Neural progenitor cell (in vitro differentiated cells): ENCODE measurements at regions not wholly inside any gene's neighbourhood (a gene's known extent, or its start where the extent isn't known, plus 50 kb on each side); places are given as distances from the start of the nearest gene placed in this dataset.

Experiments used
- DNase-seq: peaks from one replicate; pipeline ENCODE4 v3.0.0-alpha.2; 2016; ENCODE audit warnings: low spot score
- H2AFZ ChIP-seq: fragments of 200-600 bp; sonication (generic); replicated peaks from 2 replicates; pipeline ENCODE4 v1.6.1; 2016; ENCODE audit warnings: antibody characterized with exemption
- H3F3A ChIP-seq: fragments of 200-600 bp; sonication (generic); 2 replicates; pipeline ENCODE4 v1.6.1; 2016; ENCODE audit warnings: antibody characterized with exemption, low read depth
- H3K27ac ChIP-seq: fragments of 200-600 bp; sonication (generic); 2 replicates; pipeline ENCODE4 v1.5.1; 2016; ENCODE audit warnings: mild to moderate bottlenecking
- H3K27me3 ChIP-seq: fragments of 200-600 bp; sonication (generic); 2 replicates; pipeline ENCODE4 v1.6.1; 2016; ENCODE audit warnings: mild to moderate bottlenecking, moderate library complexity
- H3K36me3 ChIP-seq: fragments of 200-600 bp; sonication (generic); 2 replicates; pipeline ENCODE4 v1.5.1; 2016
- H3K4me1 ChIP-seq: fragments of 200-600 bp; sonication (generic); 2 replicates; pipeline ENCODE4 v1.6.1; 2016; ENCODE audit warnings: mixed run types
- H3K4me2 ChIP-seq: fragments of 200-600 bp; sonication (generic); 2 replicates; pipeline ENCODE4 v1.6.1; 2016
- H3K4me3 ChIP-seq: fragments of 200-600 bp; sonication (generic); 2 replicates; pipeline ENCODE4 v1.5.1; 2016
- H3K79me2 ChIP-seq: fragments of 200-600 bp; sonication (generic); 2 replicates; pipeline ENCODE4 v1.6.1; 2016; ENCODE audit warnings: low read depth
- H3K9ac ChIP-seq: fragments of 200-600 bp; sonication (generic); 2 replicates; pipeline ENCODE4 v1.6.1; 2016
- H3K9me3 ChIP-seq: fragments of 200-600 bp; sonication (generic); 2 replicates; pipeline ENCODE4 v1.5.1; 2016; ENCODE audit warnings: low read depth
- H4K20me1 ChIP-seq: fragments of 200-600 bp; sonication (generic); 2 replicates; pipeline ENCODE4 v1.6.1; 2016; ENCODE audit warnings: low read depth
- H3K27ac Mint-ChIP-seq: 3 replicates; pipeline ENCODE4 v1.8.0; 2021; ENCODE audit warnings: mixed read lengths
- H3K27me3 Mint-ChIP-seq: 2 replicates; pipeline ENCODE4 v1.8.0; 2022; ENCODE audit warnings: low read depth, mild to moderate bottlenecking, inconsistent platforms, moderate library complexity, mixed read lengths; ENCODE audit not compliant: insufficient read depth
- H3K36me3 Mint-ChIP-seq: 3 replicates; pipeline ENCODE4 v1.8.0; 2021; ENCODE audit warnings: mixed read lengths
- H3K4me1 Mint-ChIP-seq: 3 replicates; pipeline ENCODE4 v1.8.0; 2021; ENCODE audit warnings: mixed read lengths
- H3K4me3 Mint-ChIP-seq: 3 replicates; pipeline ENCODE4 v1.8.0; 2021; ENCODE audit warnings: mild to moderate bottlenecking, moderate library complexity, mixed read lengths
- H3K9me3 Mint-ChIP-seq: 3 replicates; pipeline ENCODE4 v1.8.0; 2020; ENCODE audit warnings: mixed read lengths
- CTCF ChIP-seq: fragments of 200-600 bp; sonication (generic); IDR thresholded peaks from 2 replicates; pipeline ENCODE4 v1.5.1; 2017; ENCODE audit warnings: antibody characterized with exemption, mild to moderate bottlenecking
- EZH2 ChIP-seq: fragments of 200-600 bp; sonication (generic); IDR thresholded peaks from 2 replicates; pipeline ENCODE4 v1.6.1; 2017; ENCODE audit warnings: antibody characterized with exemption, mild to moderate bottlenecking, moderate library complexity
- EZH2phosphoT487 ChIP-seq: fragments of 200-600 bp; sonication (generic); IDR thresholded peaks from 2 replicates; pipeline ENCODE4 v1.6.1; 2017; ENCODE audit warnings: antibody characterized with exemption

- Mint-ChIP-seq H3K27me3 (no peaks in the 10 kb centered on the region), H3K4me1 (no peaks in the 10 kb centered on the region), H3K4me3 (no peak overlapping the region), H3K36me3 (no peaks in the 10 kb centered on the region), H3K27ac (no peak overlapping the region), H3K9me3 (no peaks in the 10 kb centered on the region)
- no peak for TF ChIP-seq EZH2phosphoT487
- Histone ChIP-seq H3K9ac (no peak overlapping the region), H3K27me3 (no peaks in the 10 kb centered on the region), H3K79me2 (no peaks in the 10 kb centered on the region), H3K36me3 (no peaks in the 10 kb centered on the region), H3K4me2 (no peak overlapping the region), H3K27ac (no peak overlapping the region), H3K9me3 (no peaks in the 10 kb centered on the region), H3K4me3 (no peak overlapping the region), H3K4me1 (no peaks in the 10 kb centered on the region), H4K20me1 (no peaks in the 10 kb centered on the region), H3F3A (no peaks in the 10 kb centered on the region), H2AFZ (no peak overlapping the region)
- DNase-seq, result no peak
Observed at GRCh38 chr4:124863040-124863545, 150.6 kb upstream of the ANKRD50 start.

GRCh38 chr4:124862261-124862660 lies 149.7 kb upstream of the ANKRD50 start:
- Histone ChIP-seq H3K27ac (no peak overlapping the region), H3K4me2 (no peak overlapping the region), H3K27me3 (no peaks in the 10 kb centered on the region), H3K79me2 (no peaks in the 10 kb centered on the region), H4K20me1 (no peaks in the 10 kb centered on the region), H3K9me3 (no peaks in the 10 kb centered on the region), H3K9ac (no peak overlapping the region), H3F3A (no peaks in the 10 kb centered on the region), H3K4me3 (no peak overlapping the region), H3K4me1 (no peaks in the 10 kb centered on the region), H3K36me3 (no peaks in the 10 kb centered on the region), H2AFZ (no peak overlapping the region)
- DNase-seq, result no peak
- TF ChIP-seq EZH2, result no peak
- TF ChIP-seq CTCF, result no peak
- no peak for TF ChIP-seq EZH2phosphoT487
- Mint-ChIP-seq H3K4me3 (no peak overlapping the region), H3K36me3 (no peaks in the 10 kb centered on the region), H3K9me3 (no peaks in the 10 kb centered on the region), H3K27ac (no peak overlapping the region), H3K27me3 (no peaks in the 10 kb centered on the region), H3K4me1 (no peaks in the 10 kb centered on the region)

GRCh38 chr4:124861761-124862160 lies 149.2 kb upstream of the ANKRD50 start:
- Histone ChIP-seq H3F3A (no peaks in the 10 kb centered on the region), H3K27me3 (no peaks in the 10 kb centered on the region), H3K4me1 (no peaks in the 10 kb centered on the region), H3K9ac (no peak overlapping the region), H3K79me2 (no peaks in the 10 kb centered on the region), H3K4me2 (no peak overlapping the region), H3K27ac (no peak overlapping the region), H3K9me3 (no peaks in the 10 kb centered on the region), H3K4me3 (no peak overlapping the region), H4K20me1 (no peaks in the 10 kb centered on the region), H2AFZ (no peak overlapping the region), H3K36me3 (no peaks in the 10 kb centered on the region)
- no peaks in the 10 kb centered on the region for H3K36me3 Mint-ChIP-seq
- H3K4me3 Mint-ChIP-seq, result no peak overlapping the region
- H3K27ac Mint-ChIP-seq, result no peak overlapping the region
- H3K4me1 Mint-ChIP-seq, result no peaks in the 10 kb centered on the region
- no peak for TF ChIP-seq CTCF
- TF ChIP-seq EZH2, result no peak
- no peak for TF ChIP-seq EZH2phosphoT487
- H3K27me3 Mint-ChIP-seq, result peaks cover 2% of the 10 kb centered on the region
- H3K9me3 Mint-ChIP-seq, result no peaks in the 10 kb centered on the region
- no peak for DNase-seq

- H3K36me3 ChIP-seq, result no peaks in the 10 kb centered on the region
- H3K27ac ChIP-seq, result no peak overlapping the region
- no peak overlapping the region for H3K4me3 ChIP-seq
- Mint-ChIP-seq H3K27ac (no peak overlapping the region), H3K27me3 (peaks cover 2% of the 10 kb centered on the region), H3K9me3 (no peaks in the 10 kb centered on the region), H3K4me1 (no peaks in the 10 kb centered on the region), H3K36me3 (no peaks in the 10 kb centered on the region), H3K4me3 (no peak overlapping the region)
- H3K79me2 ChIP-seq, result no peaks in the 10 kb centered on the region
- TF ChIP-seq EZH2phosphoT487 (no peak), CTCF (no peak), EZH2 (no peak)
- H3K9ac ChIP-seq, result no peak overlapping the region
- H3F3A ChIP-seq, result no peaks in the 10 kb centered on the region
- H2AFZ ChIP-seq, result no peak overlapping the region
- H4K20me1 ChIP-seq, result no peaks in the 10 kb centered on the region
- H3K27me3 ChIP-seq, result no peaks in the 10 kb centered on the region
- no peak for DNase-seq
- H3K9me3 ChIP-seq, result no peaks in the 10 kb centered on the region
- H3K4me2 ChIP-seq, result no peak overlapping the region
- H3K4me1 ChIP-seq, result no peaks in the 10 kb centered on the region
Observed at GRCh38 chr4:124854968-124855367, 142.4 kb upstream of the ANKRD50 start.
